C1 segment of cervical spinal cord (tissue), 14 donors: ENCODE measurements at regions not wholly inside any gene's neighbourhood (a gene's known extent, or its start where the extent isn't known, plus 50 kb on each side); places are given as distances from the start of the nearest gene placed in this dataset.
A peak's percentile ranks its signal among the peaks of the same experiment; 100 is the strongest.

ENCODE experiments used
- DNase-seq, 14 donors: peaks; one replicate each; lab custom pipeline; 2025; lab: John Stamatoyannopoulos, UW

DNA sequence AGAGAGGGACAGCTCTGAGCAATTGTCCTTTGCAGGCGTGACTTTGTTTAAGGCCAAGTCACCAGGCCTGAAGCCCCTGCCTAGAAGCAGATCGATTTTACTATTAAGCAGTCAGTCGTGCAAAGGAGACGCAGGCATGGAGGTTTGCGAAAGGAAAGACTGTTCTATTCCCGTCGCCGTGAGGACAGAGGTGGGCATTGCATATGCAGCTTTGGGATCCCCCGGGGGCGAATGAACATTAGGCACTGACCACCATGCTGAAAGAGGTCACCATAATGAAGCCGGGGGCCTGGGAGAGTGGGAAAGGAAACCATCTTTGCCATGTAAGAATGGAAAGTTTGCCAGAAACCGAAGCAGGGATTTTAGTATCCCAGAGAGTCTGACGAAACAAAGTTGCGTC is 231.6 kb downstream of the BCL11A start:
- DNase-seq: no peak

DNA sequence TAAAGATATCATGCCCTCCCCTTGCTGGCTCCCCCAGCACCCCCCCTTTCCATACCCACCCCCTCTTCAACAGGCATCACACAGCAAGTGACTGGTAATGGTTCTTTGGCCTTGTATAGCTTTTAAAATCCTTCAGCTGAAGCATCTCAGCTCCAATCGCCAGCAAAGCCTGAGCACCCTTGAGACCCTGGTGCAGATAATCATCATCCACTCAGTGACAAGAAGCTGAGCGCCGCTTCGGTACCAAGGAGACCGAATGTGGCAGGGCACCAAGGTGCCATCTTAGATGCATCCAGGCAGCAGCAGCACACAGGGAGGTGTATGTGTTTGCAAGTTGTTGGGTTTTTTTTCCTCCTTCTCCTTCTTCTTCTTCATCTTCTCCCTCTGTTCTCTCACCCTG is 232.7 kb downstream of the BCL11A start:
- no peak for DNase-seq

DNA sequence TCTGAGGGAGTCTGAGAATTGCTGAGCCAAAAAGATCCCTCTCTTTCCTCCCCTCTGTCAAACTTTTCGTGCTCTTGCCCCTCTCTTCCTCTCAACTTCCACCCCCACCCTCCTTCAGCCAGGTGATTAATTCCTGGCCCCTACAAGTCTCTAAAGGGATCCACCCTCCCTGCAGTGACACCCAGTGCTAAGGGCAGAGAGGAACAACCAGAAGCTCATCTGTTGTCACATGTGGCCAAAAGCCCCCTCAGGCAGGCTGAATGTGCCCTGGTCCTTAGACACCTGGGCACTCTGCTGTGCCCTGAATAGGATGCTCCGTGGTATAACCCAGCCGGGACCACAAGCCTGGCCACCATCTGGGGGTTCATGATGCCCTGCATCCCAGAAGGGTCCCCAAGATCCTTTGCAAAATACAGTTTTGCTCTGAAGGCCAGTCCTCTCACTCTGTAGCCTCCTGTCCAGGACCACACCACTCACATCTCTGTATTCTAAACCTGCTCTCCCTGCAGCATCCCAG is 234.4 kb downstream of the BCL11A start:
- no peak for DNase-seq

DNA sequence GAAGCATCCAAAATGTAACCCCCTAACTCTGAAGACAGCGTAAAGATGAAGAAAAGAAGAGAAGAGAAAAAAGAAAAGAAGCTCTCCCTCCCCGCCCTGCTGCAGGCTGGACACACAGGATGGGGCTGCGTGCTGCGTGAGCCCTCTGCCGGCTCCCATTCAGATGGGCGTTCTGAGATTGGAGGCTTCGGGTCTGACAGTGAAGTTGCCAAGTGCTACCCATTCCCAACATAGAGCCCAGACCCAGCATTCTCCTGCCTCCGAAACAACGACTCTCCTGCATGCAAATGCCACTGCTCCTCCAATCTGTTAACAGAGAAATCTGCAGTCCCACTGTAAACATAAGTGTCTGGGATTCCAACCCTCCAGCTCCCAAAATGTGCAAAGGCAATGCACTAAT is 234.9 kb downstream of the BCL11A start:
- no peak for DNase-seq

DNA sequence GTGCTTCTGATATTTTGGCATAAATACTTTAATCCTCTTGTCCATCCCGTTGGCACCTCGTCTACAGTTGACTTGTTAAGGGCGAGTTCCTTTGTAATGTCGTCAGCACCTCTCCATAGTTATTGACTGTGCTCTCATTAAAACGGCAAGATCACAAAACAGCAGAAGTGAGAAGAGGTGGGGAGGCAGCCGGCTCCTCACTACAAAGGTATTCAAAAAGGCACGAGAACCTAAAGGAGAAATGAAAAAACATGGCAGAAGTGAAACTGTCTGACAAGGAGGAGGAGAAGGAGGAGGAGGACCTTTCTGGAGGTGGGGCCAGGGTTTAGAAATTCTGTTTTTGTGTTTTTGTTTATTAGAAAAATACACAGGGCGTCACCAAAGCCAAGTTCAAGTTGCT is 235.6 kb downstream of the BCL11A start:
- DNase-seq: no peak

DNA sequence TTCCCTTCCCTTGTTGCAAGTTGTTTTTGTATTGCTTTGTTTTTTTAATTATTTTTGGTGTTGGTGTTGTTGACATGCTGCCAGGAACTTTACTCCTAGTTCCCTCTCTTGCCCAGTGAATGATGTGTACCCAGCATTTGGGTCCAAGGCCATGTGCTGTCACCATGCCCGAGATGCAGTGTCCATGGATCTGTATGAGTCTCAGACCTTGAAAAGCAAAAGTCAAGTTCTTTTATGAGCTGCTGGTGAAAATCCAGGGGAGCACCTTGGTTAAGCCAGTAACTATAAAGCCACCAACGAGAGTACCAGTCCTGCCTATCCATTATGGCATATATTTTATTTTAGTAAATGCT is 236.4 kb downstream of the BCL11A start:
- DNase-seq: no peak

DNA sequence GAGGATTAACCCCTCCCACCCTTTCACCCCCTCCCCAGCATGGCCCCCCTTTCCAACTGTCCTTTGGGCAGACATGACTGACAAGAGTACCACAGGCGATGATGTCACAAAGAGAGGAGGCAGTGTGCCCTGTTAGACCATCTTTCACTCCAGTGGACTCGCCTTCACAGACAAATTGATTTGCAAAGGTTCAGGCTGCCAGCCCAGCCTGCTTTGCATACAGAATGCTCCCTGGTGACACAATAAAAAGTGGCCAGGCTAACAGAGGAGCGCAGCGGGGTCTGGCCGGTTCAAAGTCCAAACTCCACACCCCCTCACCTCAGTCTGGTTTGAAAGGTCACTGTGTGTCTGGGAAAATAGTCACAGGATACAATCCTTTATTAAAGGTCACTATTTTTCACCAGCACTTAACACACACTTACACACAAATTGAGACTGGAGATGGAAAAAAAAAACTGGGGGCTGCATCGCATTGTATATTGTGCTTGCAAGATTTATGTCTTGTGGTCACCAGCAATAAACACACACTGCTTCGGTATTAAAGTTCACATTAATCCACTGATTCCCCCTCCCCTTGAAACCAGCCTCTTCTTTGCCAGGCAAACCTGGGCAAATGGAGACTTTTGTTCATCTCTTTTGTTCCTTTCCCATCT is 236.9 kb downstream of the BCL11A start:
- peak in 3 of 14 donors; percentile 11 to 14 (median 13) for DNase-seq

DNA sequence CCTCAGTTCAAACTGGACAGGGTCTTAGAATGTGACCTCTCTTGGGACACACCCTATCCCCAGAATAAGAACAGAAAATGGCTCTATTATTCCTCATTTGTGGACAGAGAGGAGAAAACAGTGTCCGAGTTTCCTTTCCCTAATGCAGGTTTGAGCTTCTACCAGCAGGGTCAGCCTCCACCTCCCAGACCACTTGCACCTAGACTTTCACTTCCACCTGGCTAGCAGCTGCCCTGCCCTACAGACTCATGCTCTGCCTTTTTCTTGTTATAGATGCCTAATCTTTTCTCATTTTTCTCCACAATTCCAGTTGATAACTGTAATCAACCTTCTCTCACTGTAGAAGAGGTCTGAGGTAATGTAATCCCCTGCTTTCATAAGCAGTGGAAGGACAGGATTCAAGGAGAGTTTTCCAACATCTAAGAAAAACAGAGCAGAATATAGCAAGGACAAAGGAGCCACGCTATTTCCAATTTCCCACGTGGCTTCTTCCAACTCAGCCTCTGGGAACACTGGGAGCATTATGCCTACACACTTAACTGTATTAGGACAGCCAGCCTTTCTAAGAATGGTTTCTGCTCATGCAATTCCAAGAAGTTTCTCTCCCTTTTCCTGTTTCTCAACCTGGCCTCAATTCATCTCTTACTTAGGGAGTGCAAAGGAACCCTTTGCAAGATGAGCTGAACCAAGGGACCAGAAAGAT is 239.8 kb downstream of the BCL11A start:
- no peak for DNase-seq

DNA sequence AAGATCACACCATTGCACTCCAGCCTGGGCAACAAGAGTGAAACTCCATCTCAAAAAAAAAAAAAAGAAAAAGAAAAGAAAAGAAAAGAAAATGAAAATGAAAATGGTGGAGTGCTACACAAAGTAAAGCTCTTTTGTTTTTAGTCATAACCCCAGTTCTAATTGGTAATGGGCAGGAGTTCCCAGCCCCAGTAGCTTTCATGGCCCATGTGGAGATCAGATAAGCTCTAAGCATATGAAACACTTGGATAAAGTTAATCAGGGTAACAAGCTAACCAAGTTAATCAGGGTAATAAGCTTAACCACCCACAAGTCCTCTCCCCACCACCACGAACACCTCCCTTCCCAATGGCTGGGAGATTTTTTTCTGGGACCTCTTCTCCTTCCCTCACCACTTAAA is 240.8 kb downstream of the BCL11A start:
- DNase-seq: no peak

DNA sequence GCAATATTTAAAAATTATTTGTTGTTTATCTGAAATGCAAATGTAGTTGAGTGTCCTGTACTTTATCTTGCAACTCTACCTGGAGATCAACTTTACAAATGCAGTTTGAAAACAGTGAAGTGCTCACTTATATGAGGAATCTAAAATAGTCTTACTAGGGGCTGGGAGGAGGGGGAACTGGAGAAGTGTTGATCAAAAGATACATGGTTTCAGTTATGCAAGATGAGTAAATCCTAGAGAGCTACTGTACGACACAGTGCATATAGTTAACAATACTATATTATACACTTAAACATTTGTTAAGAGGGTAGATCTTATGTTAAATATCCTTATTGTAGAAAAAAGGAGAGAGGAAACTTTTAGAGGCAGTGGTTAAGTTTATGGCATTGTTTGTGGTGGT is 241.9 kb downstream of the BCL11A start:
- DNase-seq: no peak

DNA sequence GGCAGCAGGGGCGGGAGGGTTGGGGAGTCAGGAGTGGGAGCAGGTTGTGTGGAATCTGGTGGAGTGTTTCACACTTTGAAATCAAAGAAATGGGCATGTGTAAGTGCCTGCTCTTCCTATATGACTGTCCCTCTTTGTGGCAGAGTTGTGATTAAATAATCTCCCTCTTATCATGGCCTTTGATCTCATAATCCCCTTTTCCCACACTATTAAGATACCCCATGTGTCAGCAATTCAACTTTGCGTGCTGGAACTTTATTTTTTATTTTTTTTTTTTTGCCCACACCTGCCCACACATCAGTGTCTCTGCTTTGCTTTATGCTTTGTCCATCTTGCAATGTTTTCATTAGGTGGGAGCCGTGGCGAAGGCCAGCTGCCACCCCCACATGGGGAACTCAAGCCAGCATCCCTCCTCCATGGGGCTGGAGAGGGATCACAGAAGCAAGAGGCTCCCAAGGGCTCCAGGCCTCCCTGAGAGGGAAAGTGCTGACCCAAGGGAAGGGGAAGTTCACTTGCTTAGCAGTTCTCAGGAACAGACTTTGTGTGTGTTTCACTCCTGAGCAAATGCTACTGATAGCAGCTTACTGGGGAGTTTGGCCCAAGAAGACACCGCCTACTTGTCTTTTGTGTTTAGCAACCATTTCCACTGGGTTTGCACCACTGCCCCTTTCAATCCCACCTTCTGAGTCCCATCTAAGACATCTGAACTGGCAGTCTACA is 243.4 kb downstream of the BCL11A start:
- DNase-seq: no peak

DNA sequence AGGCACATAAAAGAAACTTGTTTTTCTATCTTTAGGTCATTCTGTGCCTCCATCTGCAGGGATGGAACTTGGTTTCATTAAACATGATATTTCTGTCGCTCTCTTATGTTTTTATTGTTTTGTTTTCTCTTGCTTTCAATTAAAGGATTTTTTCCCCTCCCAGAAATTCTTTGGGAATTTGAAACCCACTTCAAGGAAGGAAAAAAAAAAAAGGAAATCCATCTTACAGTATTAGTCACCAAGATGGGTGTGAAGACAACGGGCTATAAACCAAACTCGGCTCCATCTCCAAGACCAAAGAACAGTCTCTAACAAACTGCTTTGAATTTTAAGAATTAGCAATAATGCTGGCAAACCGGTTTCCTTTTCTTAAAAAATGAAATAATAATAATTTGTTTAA is 244.1 kb downstream of the BCL11A start:
- no peak for DNase-seq

DNA sequence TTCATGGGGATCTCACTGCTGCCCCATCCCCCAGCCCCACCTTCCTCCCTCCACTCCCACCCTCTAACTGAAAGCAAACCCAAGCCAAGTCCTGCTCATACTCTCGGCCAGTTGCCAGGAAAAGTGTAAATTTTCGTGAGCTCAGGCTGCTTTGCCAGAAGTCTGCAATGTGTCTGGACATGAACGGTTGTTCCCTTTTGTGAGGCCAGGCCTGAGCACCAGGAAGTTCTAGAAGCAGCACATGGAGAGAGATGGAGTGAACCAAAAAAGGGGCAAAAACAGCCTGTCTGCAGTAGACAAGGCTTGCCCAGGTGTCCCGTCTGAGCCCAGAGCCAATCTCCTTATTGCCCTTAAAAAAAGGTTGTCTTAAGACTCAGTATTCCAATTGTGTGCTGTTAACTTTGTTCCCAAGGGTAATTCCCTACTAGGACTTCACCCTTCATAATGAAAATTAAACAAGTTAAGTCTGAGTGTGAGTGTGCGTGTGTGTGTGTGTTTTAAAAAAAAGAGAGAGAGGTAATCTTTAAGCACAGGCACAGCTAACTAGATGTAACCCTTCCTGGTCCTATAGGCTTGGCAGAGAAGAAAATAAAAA is 247.1 kb downstream of the BCL11A start:
- DNase-seq: no peak

DNA sequence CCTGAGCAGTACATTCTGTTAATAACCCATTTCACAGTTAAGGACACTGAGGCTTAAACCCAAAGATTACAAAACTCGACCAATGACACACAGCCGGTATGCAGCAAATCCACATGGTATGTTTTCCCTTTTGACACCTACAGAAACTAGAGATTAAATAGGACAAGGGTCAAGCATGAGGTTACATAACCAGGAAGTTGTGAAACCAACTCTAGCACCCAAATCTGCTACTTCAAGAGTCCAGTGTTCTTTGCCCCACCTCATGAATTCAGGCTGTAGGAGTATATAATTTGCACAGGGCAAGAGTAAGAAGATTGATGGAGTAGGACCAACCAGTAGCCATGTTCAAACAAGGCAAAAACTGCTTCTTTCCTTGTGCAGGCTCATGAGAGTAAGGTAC is 249.8 kb downstream of the BCL11A start:
- no peak for DNase-seq

DNA sequence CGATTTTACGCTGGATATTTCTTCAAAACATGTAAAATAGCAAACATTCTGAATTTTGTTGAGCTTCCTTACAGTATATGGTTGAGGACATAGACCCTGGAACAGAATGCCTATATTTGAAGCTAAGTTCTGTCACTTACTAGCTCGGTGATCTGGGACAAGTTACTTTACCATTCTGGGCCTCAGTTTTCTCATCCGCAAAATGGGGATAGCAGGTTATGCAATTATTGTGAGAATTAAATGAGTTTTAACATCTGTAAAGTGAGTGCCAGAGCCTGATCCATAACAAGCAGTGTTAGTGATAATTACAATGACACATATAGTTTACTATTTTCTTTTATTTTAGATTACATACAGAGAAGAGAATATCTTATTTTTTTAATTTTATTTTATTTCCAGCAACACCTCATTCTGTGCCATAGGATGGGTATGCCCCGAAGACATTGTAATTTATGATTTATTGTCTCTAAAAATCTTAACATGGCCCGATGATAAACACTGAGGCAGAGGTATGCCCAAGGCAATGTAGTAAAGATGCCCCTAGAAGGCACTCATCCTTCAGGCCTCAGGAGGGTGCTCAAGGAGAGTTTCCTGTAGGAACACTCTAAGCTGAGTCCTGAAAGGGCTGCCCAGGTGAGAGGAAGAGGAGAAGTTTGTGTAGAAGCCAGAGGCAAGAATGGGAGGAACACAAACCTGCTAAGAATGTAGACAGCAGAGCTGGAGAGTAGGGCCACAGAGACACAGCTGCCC is 250.9 kb downstream of the BCL11A start:
- no peak for DNase-seq

DNA sequence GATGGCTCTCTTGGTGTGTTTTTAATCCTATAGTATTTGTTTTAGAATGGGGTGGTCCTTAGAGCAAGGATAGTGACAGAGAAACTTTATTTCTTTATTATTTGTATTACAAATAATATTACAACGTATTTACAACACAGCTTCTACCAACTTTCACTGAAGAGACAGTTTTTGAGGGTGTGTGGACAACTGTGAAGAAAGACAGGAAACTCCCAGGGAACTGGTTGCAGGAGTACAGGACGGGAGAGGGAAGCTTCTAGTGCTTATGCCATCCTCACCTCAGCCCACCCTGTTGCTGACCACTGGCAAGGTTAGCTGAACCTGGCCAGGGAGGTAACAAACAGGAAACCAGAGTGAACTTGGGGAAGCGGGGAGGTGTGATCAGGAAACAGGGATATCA is 251.7 kb downstream of the BCL11A start:
- DNase-seq: no peak

DNA sequence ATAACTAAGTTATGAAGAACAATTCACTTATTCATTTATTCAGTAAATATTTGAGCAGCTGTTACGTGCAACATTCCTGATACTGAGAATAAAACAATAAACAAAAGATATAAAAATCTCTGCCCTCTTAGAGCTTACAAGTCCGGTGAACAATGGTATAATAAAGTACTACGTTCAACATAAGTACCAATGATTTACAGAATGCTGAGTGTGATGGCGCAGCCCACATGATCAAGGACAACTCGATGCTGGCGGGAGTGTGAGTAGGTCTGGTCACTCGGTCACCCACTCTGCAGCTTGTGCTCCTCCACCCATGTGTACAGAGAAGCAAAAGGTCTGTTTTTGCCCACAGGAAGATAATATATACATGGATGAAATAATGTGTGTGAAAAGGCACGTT is 254.3 kb downstream of the BCL11A start:
- DNase-seq: no peak

DNA sequence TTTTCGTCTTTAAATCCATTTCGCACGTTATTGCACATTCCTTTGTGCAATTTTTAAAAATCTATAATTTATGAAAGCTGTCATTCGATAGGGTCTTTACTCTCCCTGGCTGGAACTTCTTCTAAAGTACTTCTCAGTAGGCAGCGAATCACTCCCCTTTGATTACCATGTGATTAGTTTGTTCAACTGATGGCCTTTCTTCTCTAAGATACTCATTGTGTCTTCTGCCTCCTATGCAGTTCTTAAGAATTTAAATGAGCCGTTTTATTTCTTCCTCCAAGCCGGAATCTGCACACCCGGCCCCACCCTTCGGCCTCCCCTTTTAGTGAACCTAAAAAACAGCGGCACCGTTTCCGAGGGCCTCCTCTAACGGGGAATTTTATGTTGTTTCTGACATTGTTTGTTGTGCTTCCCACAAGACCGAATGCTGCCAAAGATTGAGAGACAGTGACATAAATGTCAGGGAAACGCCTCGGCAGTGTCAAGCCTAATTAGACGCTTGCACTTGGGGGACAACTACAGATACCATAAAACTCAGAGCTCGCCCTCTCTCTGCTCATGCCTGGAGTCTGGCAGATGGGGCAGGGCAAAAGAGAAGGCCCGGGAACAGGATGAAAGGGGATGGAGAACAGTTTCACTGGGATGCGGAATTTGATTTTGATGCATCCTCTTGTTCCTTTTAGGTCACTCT is 255.3 kb downstream of the BCL11A start:
- no peak for DNase-seq

DNA sequence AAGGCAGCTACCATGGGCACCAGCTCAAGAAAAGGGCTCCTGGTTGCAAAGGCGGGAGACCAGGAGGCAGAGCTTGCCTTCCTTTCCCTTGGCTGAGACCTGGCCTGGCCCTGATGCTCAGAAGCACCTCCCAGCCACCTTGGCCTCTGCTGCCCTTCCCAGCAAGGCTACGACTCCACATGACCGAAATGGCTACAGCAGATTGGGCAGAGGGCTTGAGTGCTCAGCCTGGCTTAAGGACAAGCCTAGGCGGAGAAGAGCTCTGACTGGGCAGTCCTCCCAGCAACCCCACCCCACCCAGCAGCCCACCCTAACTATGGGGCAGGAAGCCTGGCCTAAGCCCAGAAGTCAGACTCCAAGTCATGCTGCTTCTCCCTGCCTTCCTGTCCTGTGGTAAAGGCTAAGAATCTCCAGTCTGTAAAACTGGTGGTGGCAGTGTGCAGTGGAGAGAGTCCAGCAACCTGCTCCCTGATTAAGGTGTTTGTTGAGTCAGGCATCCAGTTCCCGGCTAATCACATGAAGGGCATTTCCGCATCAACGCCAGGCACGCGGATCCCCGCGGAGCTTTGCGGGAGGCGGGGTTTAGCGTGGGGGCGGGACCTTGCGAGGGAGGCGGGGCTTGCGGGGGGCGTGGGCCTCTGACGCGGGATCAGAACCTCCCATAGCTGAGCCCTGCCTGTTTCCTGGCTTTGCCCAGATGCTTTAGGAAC is 256.0 kb downstream of the BCL11A start:
- DNase-seq: peak in 3 of 14 donors; percentile 9 to 25 (median 20)

DNA sequence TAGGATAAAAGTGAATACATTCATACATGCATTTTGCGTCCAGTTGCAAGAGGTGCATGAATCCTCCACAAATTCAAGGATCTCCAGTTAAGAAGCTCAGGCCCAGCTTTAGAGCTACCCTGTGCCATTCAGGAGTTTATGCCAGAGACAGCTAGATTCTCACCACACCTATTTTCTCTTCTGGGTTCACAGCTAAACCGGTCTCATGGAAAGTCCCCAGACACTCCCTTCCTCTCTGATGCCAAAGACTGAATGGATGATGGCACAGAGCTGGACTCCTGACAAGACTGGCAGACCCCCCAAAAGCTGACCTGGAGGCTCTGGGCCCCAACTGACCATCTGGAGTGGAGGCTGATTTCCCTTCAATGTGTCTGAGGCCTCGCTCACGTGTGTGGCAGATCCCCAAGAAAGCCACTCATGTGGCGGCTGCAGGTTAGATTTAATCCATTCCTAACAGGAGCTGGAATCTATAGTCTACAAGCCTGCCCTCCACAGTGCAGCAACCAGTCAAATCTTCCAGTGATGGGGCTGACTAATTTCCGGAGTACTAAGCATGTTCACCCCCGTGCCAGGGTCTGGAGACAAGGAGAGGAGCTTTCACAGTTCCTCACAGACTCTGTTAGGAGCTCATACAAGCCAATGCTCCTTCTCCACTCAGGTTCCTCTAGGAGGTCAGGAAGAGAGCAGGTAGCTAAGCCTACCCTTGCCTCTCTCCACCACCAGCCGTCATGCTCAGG is 257.1 kb downstream of the BCL11A start:
- no peak for DNase-seq
